ENCODE measurements at regions not wholly inside any gene's neighbourhood (a gene's known extent, or its start where the extent isn't known, plus 50 kb on each side); places are given as distances from the start of the nearest gene placed in this dataset.
"Not testable (repeated sequence)": the region's sequence is repeated elsewhere in the genome, so short reads cannot be mapped to it uniquely, and the experiment has no call there.

DNA sequence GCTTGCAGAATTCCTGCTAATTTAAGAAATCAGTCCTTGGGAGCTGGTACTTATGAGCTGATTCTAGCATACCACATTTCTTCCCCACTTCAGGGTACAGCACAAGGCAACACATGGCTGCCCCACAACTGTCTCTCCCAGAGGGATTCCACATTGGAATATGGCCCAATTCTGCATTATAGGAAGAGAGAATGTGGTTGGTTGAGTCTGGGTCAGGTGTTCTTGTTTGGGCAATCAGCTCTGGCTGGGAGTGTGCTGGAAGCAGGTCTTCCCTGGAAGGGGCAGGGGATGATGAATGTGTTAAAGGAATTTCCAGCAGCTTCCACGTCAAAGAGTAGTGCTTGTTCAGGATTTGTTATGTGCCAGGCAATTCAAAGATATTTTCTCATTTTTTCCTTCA is 95.7 kb downstream of the BUB3 start:
- H3K36me3 ChIP-seq (ENCODE audit: control insufficient read depth in 2 of 2, extremely low read depth in 1 of 2, insufficient read depth in 1 of 2, low read length in 1 of 2): no peaks in the 10 kb centered on the region
- Mint-ChIP-seq H3K4me3 (no peak overlapping the region), H3K27ac (no peak overlapping the region), H3K27me3 (no peaks in the 10 kb centered on the region), H3K9me3 (no peaks in the 10 kb centered on the region), H3K36me3 (no peaks in the 10 kb centered on the region), H3K4me1 (peaks cover 2 to 11% (median 4%) of the 10 kb centered on the region in 3 donors)
- no CpG with 5 or more reads among the region's 1 CpG for WGBS (ENCODE audit: insufficient coverage)
- H3K9me3 ChIP-seq: no peaks in the 10 kb centered on the region
- no peak overlapping the region for H3K4me3 ChIP-seq (ENCODE audit: control insufficient read depth in 1 of 2, extremely low read depth in 1 of 2, low read length in 1 of 2)
- ChIA-PET POLR2A (no interaction called here), CTCF (no interaction called here)
- no peak overlapping the region for H3K27ac ChIP-seq (ENCODE audit: low read length)
- DNase-seq (no peak), ATAC-seq (replicated peaks in 1 of 4) (no peak)
- H3K4me1 ChIP-seq (ENCODE audit: control insufficient read depth in 1 of 2, extremely low read depth in 1 of 2, insufficient read depth in 2 of 2, low read length in 2 of 2): no peaks in the 10 kb centered on the region
- no peaks in the 10 kb centered on the region for H3K27me3 ChIP-seq (replicated peaks in 1 of 2; ENCODE audit: control insufficient read depth in 2 of 2, extremely low read depth in 1 of 2, insufficient read depth in 2 of 2, low read length in 1 of 2)

DNA sequence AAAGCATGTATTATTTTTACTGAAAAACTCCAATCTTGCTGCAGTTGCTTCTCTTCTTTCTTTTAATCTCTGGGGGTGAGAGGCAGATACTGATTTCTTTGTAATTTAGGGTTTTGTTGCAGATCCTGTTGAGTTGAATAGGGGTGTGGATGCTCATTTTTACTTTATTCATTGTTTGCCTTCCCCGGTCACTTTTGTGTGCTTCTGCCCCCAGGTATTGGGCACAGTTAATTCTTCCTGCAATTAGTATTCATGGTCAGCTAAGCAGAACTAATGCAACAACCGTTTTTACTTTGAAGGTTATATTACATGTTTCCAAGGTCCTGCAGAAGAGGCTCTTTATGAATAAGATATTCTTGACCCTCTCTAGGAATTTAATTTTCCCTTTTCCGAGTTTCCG is 96.4 kb downstream of the BUB3 start:
- CTCF ChIA-PET: no interaction called here

DNA sequence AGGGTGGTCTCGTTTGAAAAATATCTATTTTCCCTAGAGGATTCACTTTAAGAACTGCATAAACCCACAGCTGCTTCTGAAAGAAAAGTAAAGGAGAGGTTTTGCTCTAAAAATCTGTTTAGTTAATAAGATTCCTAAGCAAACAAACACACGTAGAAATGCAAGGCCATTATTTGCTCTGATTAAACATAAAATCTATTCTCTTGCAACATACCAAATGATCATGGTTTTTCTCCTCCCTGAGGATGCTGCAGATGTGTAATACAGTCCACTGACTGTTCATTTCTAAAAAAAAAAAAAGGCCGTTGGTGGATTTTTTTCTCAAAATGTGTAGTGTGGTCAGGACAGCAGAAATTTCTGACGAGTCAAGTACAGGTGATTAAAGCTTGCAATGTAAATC is 98.6 kb downstream of the BUB3 start:
- WGBS (ENCODE audit: insufficient coverage): no CpG with 5 or more reads among the region's 4 CpGs

More for the DNA sequence above, 96.4 kb downstream of the BUB3 start:
- H3K27ac Mint-ChIP-seq: no peak overlapping the region
- no peak overlapping the region for H3K4me3 Mint-ChIP-seq
- Histone ChIP-seq H3K4me1 (ENCODE audit: control insufficient read depth in 1 of 2, extremely low read depth in 1 of 2, insufficient read depth in 2 of 2, low read length in 2 of 2) (no peaks in the 10 kb centered on the region), H3K36me3 (ENCODE audit: control insufficient read depth in 2 of 2, extremely low read depth in 1 of 2, insufficient read depth in 1 of 2, low read length in 1 of 2) (no peaks in the 10 kb centered on the region), H3K27me3 (replicated peaks in 1 of 2; ENCODE audit: control insufficient read depth in 2 of 2, extremely low read depth in 1 of 2, insufficient read depth in 2 of 2, low read length in 1 of 2) (no peaks in the 10 kb centered on the region), H3K27ac (ENCODE audit: low read length) (no peak overlapping the region), H3K9me3 (no peaks in the 10 kb centered on the region), H3K4me3 (ENCODE audit: control insufficient read depth in 1 of 2, extremely low read depth in 1 of 2, low read length in 1 of 2) (no peak overlapping the region)
- POLR2A ChIA-PET: no interaction called here
- no CpG with 5 or more reads among the region's 4 CpGs for WGBS (ENCODE audit: insufficient coverage)
- no peaks in the 10 kb centered on the region for H3K36me3 Mint-ChIP-seq
- peaks cover 2 to 11% (median 4%) of the 10 kb centered on the region in 3 donors for H3K4me1 Mint-ChIP-seq
- H3K9me3 Mint-ChIP-seq: no peaks in the 10 kb centered on the region
- no peak for ATAC-seq (replicated peaks in 1 of 4)
- DNase-seq: no peak
- H3K27me3 Mint-ChIP-seq: no peaks in the 10 kb centered on the region

DNA sequence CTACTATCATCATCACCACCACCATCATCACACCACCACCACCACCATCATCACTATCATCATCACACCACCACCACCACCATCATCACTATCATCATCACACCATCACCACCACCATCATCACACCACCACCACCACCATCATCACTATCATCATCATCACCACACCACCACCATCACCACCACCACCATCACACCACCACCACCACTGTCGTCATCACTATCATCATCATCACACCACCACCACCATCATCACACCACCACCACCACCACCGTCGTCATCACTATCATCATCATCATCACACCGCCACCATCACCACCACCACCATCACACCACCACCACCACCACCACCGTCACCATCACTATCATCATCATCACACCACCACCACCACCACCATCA is 100.1 kb downstream of the BUB3 start:
- H3K4me3 Mint-ChIP-seq; H3K27ac Mint-ChIP-seq; H3K36me3 ChIP-seq (ENCODE audit: control insufficient read depth in 2 of 2, extremely low read depth in 1 of 2, insufficient read depth in 1 of 2, low read length in 1 of 2); H3K4me1 Mint-ChIP-seq; H3K36me3 Mint-ChIP-seq; POLR2A ChIA-PET; ATAC-seq (replicated peaks in 1 of 4); H3K27me3 Mint-ChIP-seq; H3K27ac ChIP-seq (ENCODE audit: low read length); H3K4me3 ChIP-seq (ENCODE audit: control insufficient read depth in 1 of 2, extremely low read depth in 1 of 2, low read length in 1 of 2); H3K9me3 ChIP-seq; CTCF ChIA-PET; H3K9me3 Mint-ChIP-seq; H3K4me1 ChIP-seq (ENCODE audit: control insufficient read depth in 1 of 2, extremely low read depth in 1 of 2, insufficient read depth in 2 of 2, low read length in 2 of 2); H3K27me3 ChIP-seq (replicated peaks in 1 of 2; ENCODE audit: control insufficient read depth in 2 of 2, extremely low read depth in 1 of 2, insufficient read depth in 2 of 2, low read length in 1 of 2): not testable (repeated sequence)
- DNase-seq: peak in 4 of 35 experiments; percentile 3 to 18 (median 10)
- 67% methylated on average over 5 of the region's 5 CpGs for WGBS (ENCODE audit: insufficient coverage)

More for the DNA sequence above, 98.6 kb downstream of the BUB3 start:
- POLR2A ChIA-PET: interaction anchor here in 1 of 2 donors (0.7 kb wide), 1 partner anchor 708 kb away, joined by 5 read pairs; no protein-coding TSS in a partner anchor
- no peak for DNase-seq
- H3K36me3 ChIP-seq (ENCODE audit: control insufficient read depth in 2 of 2, extremely low read depth in 1 of 2, insufficient read depth in 1 of 2, low read length in 1 of 2): no peaks in the 10 kb centered on the region
- no peaks in the 10 kb centered on the region for H3K27me3 ChIP-seq (replicated peaks in 1 of 2; ENCODE audit: control insufficient read depth in 2 of 2, extremely low read depth in 1 of 2, insufficient read depth in 2 of 2, low read length in 1 of 2)
- H3K4me1 ChIP-seq (ENCODE audit: control insufficient read depth in 1 of 2, extremely low read depth in 1 of 2, insufficient read depth in 2 of 2, low read length in 2 of 2): no peaks in the 10 kb centered on the region
- CTCF ChIA-PET: no interaction called here
- no peaks in the 10 kb centered on the region for H3K36me3 Mint-ChIP-seq
- ATAC-seq (replicated peaks in 1 of 4): no peak
- H3K27ac Mint-ChIP-seq: no peak overlapping the region
- H3K4me3 ChIP-seq (ENCODE audit: control insufficient read depth in 1 of 2, extremely low read depth in 1 of 2, low read length in 1 of 2): no peak overlapping the region
- H3K9me3 ChIP-seq: no peaks in the 10 kb centered on the region
- no peaks in the 10 kb centered on the region for H3K27me3 Mint-ChIP-seq
- no peaks in the 10 kb centered on the region for H3K9me3 Mint-ChIP-seq
- no peak overlapping the region for H3K4me3 Mint-ChIP-seq
- H3K27ac ChIP-seq (ENCODE audit: low read length): no peak overlapping the region
- H3K4me1 Mint-ChIP-seq: peaks cover 2 to 11% (median 4%) of the 10 kb centered on the region in 3 donors

DNA sequence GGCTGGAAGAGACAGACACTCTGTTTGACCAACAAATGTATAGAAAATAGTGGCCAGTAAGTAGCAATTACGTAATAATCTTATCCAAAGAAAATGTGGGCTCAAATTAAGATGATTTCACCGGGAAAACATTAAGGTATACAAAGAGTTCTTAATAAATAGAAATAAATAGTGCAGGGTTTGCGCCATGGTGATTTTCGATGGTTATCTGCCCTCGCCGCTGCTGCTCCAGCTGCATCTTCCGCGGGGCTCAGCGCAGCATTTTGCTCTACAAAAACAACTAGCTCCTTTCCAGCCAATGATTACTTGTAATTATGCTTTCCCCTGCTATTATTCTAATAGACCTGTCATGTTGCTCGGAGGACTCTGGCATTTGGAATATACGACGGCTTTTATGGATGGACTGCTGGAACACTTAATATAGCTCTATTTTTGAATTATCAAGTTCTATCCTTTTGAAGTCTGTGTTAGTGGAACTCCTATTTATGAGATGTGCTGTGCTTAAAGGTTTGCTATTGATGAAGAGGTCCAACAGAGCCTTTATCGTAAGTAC is 103.8 kb downstream of the BUB3 start:
- DNase-seq (no peak), ATAC-seq (replicated peaks in 1 of 4) (no peak)
- Mint-ChIP-seq H3K9me3 (no peaks in the 10 kb centered on the region), H3K27me3 (peaks cover 0 to 2% of the 10 kb centered on the region in 2 donors), H3K36me3 (peaks cover 14% of the 10 kb centered on the region), H3K4me1 (no peaks in the 10 kb centered on the region), H3K4me3 (no peak overlapping the region), H3K27ac (no peak overlapping the region)
- ChIA-PET POLR2A (no interaction called here), CTCF (no interaction called here)
- 80% methylated on average over 1 of the region's 13 CpGs for WGBS (ENCODE audit: insufficient coverage)
- no peaks in the 10 kb centered on the region for H3K27me3 ChIP-seq (replicated peaks in 1 of 2; ENCODE audit: control insufficient read depth in 2 of 2, extremely low read depth in 1 of 2, insufficient read depth in 2 of 2, low read length in 1 of 2)
- H3K9me3 ChIP-seq: no peaks in the 10 kb centered on the region
- no peaks in the 10 kb centered on the region for H3K36me3 ChIP-seq (ENCODE audit: control insufficient read depth in 2 of 2, extremely low read depth in 1 of 2, insufficient read depth in 1 of 2, low read length in 1 of 2)
- H3K4me3 ChIP-seq (ENCODE audit: control insufficient read depth in 1 of 2, extremely low read depth in 1 of 2, low read length in 1 of 2): no peak overlapping the region
- no peak overlapping the region for H3K27ac ChIP-seq (ENCODE audit: low read length)
- no peaks in the 10 kb centered on the region for H3K4me1 ChIP-seq (ENCODE audit: control insufficient read depth in 1 of 2, extremely low read depth in 1 of 2, insufficient read depth in 2 of 2, low read length in 2 of 2)

DNA sequence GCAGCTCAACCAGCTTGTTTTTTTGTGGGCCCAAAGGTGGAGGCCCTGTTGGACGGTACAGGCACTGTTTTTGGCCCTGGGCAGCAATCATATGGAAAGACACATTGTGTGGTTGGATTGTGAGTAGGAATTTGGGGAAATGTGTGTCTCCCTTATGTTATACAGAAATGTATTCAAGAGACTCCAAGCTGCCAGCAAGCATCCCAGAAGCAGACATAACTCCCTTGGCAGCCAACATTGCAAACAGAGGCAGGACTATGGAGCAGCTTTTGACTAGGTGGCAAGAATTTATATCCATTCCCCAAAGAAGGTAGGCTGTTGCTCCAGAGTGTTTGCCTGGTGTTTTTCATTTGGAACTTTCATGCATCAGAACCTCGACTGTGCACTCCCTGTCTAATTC is 104.9 kb downstream of the BUB3 start:
- Histone ChIP-seq H3K4me1 (ENCODE audit: control insufficient read depth in 1 of 2, extremely low read depth in 1 of 2, insufficient read depth in 2 of 2, low read length in 2 of 2) (no peaks in the 10 kb centered on the region), H3K4me3 (ENCODE audit: control insufficient read depth in 1 of 2, extremely low read depth in 1 of 2, low read length in 1 of 2) (no peak overlapping the region)

DNA sequence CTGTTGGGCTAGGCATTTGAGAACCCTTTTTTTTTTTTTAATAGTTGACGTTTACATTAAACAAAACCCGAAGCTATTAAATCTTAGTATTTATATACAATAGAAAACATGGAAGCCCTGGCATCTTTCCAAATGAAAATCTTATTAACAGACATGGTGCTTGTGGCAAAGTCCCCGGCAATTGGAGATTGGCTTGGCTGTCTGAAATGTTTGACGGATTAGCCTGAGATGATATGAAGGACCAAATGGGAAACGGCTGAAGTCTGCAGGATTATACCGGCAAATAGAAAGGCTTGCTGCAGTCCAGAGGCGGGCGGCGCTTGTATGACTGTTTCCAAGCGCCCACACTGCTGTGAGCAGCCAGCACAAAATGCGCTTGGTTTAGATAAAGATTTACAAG is 105.6 kb downstream of the BUB3 start:
- no peak overlapping the region for H3K27ac Mint-ChIP-seq
- Histone ChIP-seq H3K27me3 (replicated peaks in 1 of 2; ENCODE audit: control insufficient read depth in 2 of 2, extremely low read depth in 1 of 2, insufficient read depth in 2 of 2, low read length in 1 of 2) (no peaks in the 10 kb centered on the region), H3K4me3 (ENCODE audit: control insufficient read depth in 1 of 2, extremely low read depth in 1 of 2, low read length in 1 of 2) (no peak overlapping the region), H3K9me3 (no peaks in the 10 kb centered on the region), H3K27ac (ENCODE audit: low read length) (no peak overlapping the region), H3K4me1 (ENCODE audit: control insufficient read depth in 1 of 2, extremely low read depth in 1 of 2, insufficient read depth in 2 of 2, low read length in 2 of 2) (no peaks in the 10 kb centered on the region), H3K36me3 (ENCODE audit: control insufficient read depth in 2 of 2, extremely low read depth in 1 of 2, insufficient read depth in 1 of 2, low read length in 1 of 2) (no peaks in the 10 kb centered on the region)
- ChIA-PET POLR2A (no interaction called here), CTCF (no interaction called here)
- 90% methylated on average over 5 of the region's 11 CpGs for WGBS (ENCODE audit: insufficient coverage)
- no peaks in the 10 kb centered on the region for H3K9me3 Mint-ChIP-seq
- DNase-seq: no peak
- H3K27me3 Mint-ChIP-seq: peaks cover 0 to 2% of the 10 kb centered on the region in 2 donors
- H3K4me3 Mint-ChIP-seq: no peak overlapping the region
- ATAC-seq (replicated peaks in 1 of 4): no peak
- peaks cover 14% of the 10 kb centered on the region for H3K36me3 Mint-ChIP-seq
- H3K4me1 Mint-ChIP-seq: no peaks in the 10 kb centered on the region

More for the DNA sequence above, 104.9 kb downstream of the BUB3 start:
- Mint-ChIP-seq H3K27ac (no peak overlapping the region), H3K27me3 (peaks cover 0 to 2% of the 10 kb centered on the region in 2 donors), H3K36me3 (peaks cover 14% of the 10 kb centered on the region), H3K4me1 (no peaks in the 10 kb centered on the region), H3K9me3 (no peaks in the 10 kb centered on the region), H3K4me3 (no peak overlapping the region)
- no peak for ATAC-seq (replicated peaks in 1 of 4)
- ChIA-PET POLR2A (no interaction called here), CTCF (no interaction called here)
- no peak overlapping the region for H3K27ac ChIP-seq (ENCODE audit: low read length)
- no peaks in the 10 kb centered on the region for H3K27me3 ChIP-seq (replicated peaks in 1 of 2; ENCODE audit: control insufficient read depth in 2 of 2, extremely low read depth in 1 of 2, insufficient read depth in 2 of 2, low read length in 1 of 2)
- DNase-seq: no peak
- no peaks in the 10 kb centered on the region for H3K9me3 ChIP-seq
- WGBS (ENCODE audit: insufficient coverage): 93% methylated on average over 2 of the region's 2 CpGs
- no peaks in the 10 kb centered on the region for H3K36me3 ChIP-seq (ENCODE audit: control insufficient read depth in 2 of 2, extremely low read depth in 1 of 2, insufficient read depth in 1 of 2, low read length in 1 of 2)

Measured in T-cell (primary cell).